HG03457 (cell line): ENCODE measurements at regions not wholly inside any gene's neighbourhood (a gene's known extent, or its start where the extent isn't known, plus 50 kb on each side); places are given as distances from the start of the nearest gene placed in this dataset.

Experiments used
- ATAC-seq: cut with Tn5 transposase; IDR thresholded peaks from one replicate; pipeline ENCODE4 v1.9.1; 2021; ENCODE audit warnings: moderate number of reproducible peaks; ENCODE audit not compliant: unreplicated experiment

DNA sequence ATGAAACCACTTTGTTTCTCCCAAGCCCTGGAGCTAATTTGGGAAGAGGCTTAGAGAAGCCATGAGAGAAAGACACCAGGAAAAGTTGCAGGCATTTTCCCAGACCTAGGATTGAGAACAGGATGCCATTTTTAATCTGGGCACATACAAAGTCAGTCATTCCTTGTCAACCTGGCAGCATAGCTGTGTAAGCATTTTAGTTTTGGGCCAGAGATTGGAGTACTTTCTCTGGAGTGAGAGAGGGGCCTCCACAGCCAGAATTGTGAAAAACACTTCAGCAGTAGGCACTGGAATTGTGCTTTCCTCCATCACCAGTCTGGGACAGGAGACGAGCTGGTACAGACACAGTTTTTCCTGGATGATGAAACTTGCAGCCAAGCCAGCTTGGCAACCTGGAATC is 390.3 kb upstream of the DMAC1 start:
- no peak for ATAC-seq

DNA sequence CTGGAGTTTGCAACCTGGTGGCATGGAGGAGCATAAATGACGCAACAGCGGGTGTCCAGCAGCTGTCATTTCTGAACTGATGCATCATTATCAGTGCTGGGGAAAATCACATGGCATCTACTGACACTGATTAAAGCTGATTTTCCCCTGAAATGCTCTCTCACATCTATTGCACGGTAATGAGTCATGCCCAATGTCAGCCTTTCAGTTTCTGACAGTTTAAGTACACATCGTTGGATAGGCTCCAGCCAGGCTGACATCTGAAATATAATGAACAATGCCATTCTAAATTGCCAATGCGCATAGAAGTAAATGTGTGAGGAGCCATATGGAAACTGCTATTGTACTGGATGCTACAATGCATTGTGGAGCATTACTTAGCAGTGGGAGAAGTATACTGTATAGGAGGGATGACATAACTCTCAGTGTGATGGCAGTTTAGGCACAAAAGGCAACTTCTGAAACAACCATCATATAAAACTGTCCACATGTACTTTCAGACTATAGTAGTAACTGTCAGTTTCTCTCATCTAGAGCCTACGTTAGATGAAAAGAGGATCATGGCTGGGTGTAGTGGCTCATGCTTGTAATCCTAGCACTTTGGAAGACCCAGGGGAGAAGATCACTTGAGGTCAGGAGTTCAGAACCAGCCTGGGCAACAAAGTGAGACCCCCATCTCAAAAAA is 389.3 kb upstream of the DMAC1 start:
- ATAC-seq = no peak

DNA sequence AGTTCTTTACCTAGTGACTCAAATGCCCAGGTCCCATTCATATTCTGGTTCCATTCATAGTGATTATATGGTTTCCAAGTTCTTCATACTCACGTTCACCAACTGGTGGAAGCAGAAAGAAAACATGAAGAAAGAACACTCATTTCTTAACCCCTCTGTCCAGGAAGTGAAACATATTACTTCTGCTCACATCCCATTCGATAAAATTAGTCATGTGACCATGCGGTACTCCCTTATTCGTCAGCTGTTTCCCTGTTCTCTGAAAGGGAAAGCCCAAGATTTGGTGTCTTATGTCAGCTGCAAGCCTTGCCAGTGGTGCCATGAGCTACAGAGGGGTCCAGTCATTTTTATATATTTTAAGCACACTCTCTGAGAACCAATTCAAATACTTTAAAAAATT is 387.0 kb upstream of the DMAC1 start:
- no peak for ATAC-seq

DNA sequence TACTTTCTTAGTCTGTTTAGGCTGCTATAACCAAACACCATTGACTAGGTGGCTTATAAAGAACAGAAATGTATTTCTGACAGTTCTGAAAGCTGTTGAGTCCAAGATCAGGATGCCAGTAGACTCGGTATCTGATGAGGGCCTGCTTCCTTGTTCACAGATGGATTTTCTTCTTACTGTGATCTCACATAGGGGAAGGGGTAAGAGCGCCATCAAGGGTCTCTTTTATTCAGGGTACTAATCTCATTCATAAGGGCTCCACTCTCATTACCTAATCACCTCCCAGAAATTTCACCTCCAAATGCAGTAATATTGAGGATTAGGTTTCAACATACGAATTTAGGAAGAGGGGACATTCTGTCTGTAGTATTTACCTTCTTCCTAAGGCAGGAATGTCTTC is 384.0 kb upstream of the DMAC1 start:
- no peak for ATAC-seq

DNA sequence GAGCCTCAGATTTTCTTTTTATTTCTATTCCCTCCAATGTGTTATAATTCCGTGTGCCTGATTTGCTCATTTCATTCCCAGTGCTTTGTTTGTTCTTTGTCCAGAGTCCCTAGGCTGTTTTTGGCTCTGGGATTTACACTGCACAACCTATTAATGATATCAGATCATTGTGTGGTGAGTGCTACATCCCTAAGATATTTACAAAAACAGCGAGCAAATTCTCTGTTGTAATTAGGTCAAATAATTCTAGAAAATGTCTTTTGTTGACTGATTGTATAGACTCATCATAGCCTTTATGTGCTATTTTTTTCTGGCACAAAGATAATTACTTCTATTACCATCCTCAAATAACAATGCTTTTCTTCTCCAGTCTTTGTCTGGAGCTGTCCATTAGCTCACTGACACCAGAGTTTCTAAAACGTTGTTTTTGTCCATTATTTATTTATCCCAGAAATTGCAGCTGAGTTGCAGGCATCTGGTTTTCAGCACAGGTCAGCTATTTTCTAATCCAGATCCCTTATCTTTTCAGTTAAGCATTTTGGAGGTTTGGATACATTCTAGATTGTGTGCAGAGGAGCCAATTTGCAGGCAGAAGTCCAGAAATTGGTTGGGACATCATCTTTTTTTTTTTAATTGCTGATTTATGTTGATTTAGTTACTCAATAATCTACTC is 379.9 kb upstream of the DMAC1 start:
- ATAC-seq = no peak

DNA sequence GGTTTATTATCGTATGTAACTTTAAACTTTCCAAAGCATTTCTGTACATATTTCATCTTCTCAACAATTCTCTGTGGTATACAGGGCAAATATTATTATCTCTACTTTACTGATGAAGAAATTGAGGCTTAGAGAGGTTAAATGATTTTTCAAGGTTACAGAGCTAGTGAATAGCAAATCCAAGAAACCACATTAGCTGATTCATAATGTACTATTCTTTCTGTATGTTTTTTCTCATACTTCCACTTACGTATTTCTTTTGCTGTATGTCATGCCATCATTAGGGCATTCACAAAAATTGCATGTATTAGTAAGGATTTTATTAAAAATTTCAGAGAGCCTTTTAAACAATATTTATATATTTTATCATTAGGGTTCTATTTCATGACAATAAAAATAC is 372.4 kb upstream of the DMAC1 start:
- ATAC-seq = no peak

DNA sequence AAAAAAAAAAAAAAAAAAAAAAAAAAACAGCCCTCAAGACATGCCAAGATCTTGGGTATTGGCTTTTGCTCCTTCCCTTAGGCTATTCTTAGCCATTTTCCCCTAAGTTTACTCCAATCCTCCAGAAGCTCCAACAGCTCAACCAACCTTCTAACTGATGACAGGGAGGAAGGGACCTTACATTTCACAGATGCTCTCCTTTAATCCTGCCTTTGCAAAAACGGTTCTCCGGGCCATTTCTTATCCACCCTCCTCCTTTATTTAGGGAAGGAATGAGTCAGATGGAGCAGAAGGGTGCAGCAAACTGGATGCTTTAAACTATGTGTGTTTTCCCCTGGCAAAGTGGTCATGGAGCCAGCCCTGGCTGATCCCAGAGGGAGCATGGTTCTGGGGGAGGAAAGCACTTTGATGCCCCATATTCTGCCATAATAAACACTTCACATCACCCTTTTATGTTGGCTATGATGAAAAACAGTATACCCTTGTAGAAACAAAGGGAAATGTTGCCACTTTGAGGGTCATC is 369.4 kb upstream of the DMAC1 start:
- ATAC-seq = no peak

DNA sequence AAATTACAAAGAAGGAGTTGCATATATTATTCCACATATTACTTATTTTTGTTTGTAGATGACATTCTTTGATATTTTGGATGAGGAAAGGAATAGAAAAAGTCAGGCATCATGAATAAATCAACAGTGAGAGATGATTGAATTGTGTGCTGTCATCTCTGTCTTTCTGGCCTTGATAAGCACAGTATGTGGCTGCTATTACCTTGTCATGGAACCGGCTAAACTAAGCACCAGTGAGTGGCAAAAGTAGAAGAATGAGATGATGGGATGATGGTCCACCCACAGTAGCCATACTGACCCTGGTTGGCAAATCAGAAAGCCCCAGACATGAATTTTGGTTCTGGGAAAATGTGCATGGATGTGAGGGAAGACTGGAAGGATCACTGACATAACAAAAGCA is 361.2 kb upstream of the DMAC1 start:
- no peak for ATAC-seq

DNA sequence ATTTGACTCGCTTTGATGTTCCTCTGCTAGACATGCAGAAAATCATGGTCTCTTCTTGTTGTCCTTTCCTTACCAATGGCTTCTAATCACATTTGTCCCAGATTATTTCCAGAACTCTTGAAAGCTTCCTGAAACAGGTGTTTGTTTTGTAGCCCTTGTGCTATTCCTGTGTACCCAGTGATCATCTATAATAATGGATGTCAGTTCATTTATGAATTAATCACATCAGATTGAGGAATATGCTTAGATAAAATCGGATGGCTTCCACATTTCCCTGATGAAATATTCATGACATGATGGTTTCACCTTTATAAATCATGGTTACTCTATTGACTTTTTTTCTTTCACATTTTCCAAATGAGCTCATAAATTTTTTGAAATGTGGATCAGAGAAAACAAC is 359.0 kb upstream of the DMAC1 start:
- ATAC-seq = no peak

DNA sequence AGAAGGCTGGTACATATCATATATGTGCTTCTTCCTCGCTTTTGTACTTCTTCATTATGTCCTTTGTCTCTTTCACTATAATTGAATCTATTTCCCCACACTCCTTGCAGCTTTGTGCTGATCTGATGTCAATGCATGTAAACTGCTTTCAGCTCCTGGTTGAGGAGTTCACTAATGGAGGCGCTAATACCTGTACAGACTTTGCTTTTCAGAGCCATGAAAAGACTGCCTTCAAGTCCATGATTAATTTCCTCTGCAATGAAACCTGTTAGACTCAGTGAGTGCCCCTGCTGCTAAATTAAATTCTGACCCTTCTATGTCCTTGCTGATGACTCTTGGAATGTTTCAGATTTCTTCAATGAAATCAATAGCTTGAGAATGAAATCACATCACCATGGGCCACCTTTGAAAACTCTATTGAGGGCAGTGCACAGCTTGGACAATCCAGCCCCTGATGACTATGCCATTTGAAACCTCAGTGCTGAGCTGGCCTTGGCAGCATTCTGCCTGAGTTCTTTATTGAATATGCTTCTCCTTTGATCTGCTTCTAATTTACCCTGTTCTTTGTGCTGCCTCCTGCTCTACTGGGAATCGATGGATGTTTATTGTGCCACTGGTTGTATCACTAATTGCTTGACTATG is 358.2 kb upstream of the DMAC1 start:
- no peak for ATAC-seq

DNA sequence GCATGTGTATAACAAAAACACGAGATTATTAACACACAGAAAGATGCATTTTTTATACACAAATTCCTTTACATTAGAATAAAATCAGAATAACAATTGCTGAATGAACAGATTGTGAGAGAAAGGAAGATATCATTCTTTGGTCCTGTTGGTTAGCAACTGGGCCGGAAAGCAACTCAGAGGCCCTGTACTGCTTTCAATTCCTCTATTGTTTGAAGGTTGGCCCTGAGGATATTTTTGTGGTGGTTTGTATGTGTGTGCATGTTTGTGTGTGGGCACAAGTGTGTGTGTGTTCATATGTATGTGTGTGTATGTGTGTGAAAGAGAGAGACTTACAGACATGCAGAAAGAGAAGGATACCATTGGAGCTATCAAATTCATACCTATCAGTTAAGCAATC is 356.8 kb upstream of the DMAC1 start:
- ATAC-seq = no peak

DNA sequence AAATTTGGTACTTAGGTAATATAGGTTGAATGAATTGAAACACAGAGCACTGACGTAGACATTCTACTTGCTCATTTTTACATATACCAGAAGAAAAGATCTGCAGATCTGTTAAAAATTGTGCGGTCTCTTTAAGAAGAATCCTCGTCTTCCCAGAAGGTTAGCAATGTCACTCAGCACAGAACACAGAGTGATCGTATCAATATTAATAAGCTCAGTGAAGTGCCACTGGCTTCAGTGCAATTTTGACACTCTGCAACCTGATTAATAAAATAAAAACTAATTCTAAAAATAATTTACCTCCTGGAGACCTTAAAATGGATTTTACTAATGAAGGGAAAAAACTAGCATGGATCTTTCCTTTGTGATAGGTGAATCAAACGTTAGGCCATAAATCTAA is 356.1 kb upstream of the DMAC1 start:
- ATAC-seq = no peak

DNA sequence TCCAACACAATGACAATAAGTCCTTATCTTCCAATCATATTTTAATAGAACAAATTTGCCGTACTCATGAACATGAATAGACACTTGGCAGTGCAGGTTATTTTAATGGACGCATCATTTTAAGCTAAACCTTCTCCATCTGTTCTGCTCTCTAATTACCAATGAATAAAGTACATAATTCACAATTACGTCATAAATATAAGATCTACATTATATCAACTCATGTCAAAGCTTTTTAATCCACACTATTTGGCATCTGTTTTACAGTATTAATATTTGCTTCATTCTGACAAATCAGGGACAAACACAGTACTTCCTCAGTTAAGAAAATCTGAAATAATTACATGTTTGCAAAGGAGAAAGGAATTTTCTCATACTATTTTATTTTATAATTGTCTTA is 344.1 kb upstream of the DMAC1 start:
- ATAC-seq = no peak

DNA sequence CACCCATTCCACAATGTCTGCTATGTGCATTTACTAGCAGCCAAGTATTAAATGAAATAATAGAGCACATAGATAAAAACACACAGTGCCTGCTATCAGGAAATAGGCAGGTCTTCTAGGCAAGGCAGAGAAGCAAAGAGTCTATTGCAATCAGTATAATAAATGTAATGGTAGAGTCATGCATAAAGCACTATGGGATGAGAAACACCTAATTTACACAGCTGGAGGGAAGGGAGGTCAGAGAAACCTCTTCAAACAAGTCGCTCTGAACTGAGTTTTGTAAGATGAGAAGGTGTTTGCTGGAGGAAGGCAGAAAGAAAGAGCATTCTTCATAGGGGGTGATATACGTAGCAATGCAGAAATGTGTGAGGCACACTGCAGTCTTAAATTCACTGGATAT is 341.0 kb upstream of the DMAC1 start:
- ATAC-seq = no peak

DNA sequence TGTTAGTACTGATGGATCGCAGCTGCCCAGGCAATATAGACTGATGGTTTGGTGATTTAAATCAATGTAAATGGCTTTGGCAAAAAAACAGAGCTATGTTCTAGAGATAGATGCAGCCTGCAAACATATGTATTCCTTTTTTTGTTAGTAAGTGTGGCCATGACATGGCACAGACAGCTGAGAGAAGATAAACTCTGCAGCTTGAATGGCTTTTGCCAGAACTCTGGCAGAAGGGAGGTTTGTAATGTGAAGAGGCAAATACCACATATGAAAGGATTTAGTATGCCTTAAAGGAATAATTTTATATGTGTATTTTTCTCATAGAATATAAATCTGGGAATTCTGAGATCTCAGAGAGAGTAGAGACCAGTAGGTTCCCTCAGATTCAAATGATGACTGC is 340.2 kb upstream of the DMAC1 start:
- no peak for ATAC-seq

DNA sequence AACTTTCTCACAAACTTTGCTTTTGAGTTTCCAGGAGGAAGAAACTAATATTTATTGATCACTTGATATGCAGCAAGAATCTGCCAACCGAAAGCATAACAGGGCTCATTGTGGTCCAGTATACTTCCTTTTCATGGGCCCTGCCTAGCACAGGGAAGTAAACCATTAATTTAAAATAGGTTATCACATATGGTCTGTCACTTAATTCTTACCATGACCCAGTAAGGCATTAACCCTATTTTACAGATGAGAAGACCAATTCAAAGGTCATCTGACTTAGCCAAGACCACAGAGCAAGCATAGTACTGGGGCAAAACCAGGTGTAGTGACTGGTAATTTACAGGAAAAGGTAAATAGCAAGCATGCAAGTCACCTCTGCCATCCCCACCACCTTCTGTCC is 336.9 kb upstream of the DMAC1 start:
- ATAC-seq = peak; percentile 96

DNA sequence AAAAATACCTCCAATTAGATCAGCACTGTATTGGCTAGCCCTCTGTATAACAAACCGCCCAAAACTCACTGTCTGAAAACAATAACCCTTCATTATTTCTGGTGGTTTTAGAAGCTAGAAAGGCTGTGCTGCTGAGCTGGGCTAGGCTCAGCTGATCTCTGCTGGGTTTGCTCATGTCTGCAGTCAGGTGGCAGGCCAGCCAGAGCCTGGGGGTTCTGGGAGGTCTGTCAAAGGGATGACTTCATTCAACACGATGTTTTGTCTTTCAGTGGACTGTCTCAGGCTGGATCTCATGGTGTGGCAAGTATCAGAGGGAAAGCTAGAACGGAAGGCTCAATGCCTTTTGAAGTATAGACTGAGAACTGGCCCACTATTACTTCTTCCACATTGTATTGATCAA is 335.1 kb upstream of the DMAC1 start:
- ATAC-seq = no peak

DNA sequence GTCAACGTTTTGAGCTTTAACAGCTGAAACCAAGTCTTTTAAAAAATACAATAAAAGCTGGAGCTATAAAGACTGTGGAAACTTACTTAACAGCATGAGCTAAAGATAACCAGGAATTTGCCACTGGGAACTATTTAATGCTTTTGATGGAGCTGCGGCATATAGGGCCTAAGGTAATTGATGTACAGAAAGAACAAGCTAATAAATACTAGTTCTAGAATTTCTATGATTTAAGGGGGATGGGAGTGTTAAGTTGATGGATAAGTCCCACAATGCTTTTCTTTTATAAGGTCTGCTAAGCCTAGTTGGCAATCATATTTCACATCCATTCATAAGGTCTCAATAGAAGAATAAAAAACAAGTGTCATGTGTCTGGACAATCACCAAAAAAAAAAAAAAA is 334.0 kb upstream of the DMAC1 start:
- no peak for ATAC-seq

DNA sequence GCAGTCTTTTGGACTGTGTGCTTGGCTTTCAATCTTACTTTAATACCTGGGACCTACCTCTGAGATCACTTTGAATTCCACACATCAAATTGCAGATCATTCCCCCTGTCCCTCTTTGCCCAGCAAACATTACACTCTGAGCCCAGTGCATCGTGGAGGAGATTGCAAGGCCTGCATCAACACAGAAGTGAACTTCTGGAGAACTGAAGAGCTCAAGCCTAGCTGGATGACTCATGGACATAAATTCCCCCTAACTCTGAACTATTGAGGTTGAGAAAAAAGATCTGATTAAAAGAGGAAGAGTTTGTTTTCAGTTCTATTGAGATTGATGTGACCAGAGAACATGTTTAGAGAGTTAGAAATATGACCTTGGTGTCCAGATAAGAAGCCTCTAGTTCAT is 316.0 kb upstream of the DMAC1 start:
- no peak for ATAC-seq

DNA sequence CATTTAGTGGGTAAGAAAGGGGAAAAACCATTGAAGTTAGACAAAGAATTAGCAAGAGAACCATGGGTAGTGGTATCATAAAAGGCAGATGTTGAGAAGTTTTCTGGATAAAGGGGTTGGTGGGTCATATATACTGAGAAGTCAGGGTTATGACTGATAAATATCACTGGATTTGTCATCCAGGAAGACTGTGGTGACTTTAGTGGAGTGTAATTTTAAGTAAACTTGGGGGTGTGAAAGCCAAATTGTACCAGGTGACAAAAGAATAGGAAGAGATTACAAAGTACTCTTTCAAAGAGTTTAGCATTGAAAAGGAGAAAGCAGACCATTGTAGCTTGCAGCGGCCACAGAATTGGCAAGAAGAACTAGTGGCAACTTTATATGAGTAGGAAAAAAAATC is 315.2 kb upstream of the DMAC1 start:
- no peak for ATAC-seq

DNA sequence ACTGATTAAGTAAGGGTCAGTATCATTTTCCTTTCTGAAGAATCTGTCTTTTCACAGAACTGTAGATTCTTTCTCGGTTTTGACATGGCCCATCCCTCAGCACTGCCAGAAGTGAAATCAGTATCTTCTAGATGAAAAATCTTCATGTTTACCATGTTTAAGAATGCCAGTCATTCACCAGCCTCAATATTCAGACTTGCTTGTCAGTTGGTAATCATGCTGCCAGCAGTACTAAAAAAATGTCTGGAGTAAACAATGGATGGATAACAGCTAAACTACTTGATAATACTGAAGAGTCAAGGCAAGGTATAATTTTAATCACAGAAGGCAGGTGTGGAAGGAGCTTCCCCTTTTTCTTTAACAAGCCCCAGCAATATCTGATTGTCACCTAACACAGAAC is 306.8 kb upstream of the DMAC1 start:
- ATAC-seq = no peak

DNA sequence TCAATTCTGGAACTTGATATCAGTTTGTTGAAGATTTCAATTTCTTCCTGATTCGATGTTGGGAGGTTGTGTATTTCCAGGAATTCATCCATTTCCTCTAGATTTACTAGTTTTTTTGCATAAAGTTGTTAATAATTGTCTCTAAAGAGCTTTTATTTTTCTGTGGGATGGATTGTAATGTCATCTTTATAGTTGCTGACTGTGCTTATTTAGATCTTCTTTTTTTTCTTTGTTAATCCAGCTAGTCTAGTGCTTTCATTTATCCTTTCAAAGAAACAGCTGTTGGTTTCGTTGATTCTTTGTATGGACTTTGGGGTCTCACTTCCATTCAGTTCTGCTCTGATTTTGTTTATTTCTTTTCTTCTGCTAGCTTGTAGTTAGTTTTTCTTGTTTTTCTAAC is 302.0 kb upstream of the DMAC1 start:
- no peak for ATAC-seq
